ENCODE measurements at regions not wholly inside any gene's neighbourhood (a gene's known extent, or its start where the extent isn't known, plus 50 kb on each side); places are given as distances from the start of the nearest gene placed in this dataset.

- H3K9me3 ChIP-seq = no peaks in the 10 kb centered on the region
- CTCF ChIA-PET = interaction anchor here (0.6 to 4.0 kb wide), 11 partner anchors 10 to 810 kb away, joined by 3 to 20 read pairs (median 6); no protein-coding TSS in a partner anchor
- 57% methylated on average over 9 of the region's 9 CpGs for WGBS (ENCODE audit: missing lambda C conversion rate)
- TF ChIP-seq SMC3 (IDR thresholded peaks at IDR 0.05) (no peak), E2F6 (IDR thresholded peaks at IDR 0.05; ENCODE audit: borderline replicate concordance, low read depth) (no peak), TP53 (CRISPR knock-in tag; IDR thresholded peaks at IDR 0.05) (no peak), CBX2 (IDR thresholded peaks at IDR 0.05; ENCODE audit: borderline replicate concordance, low read depth) (no peak), TFCP2L1 (CRISPR knock-in tag; IDR thresholded peaks at IDR 0.05) (no peak), ZC3H11A (IDR thresholded peaks at IDR 0.05) (no peak), ESRRA (IDR thresholded peaks at IDR 0.05; ENCODE audit: borderline replicate concordance, low read length) (no peak), FOXS1 (CRISPR knock-in tag; IDR thresholded peaks at IDR 0.05) (no peak)
- peak overlapping the region; percentile 56 for H3K4me2 ChIP-seq
- no peak overlapping the region for H3K4me3 ChIP-seq
- H3K4me1 ChIP-seq = peaks cover 18% of the 10 kb centered on the region
- ATAC-seq = peak in 1 of 2 experiments; percentile 42; a peak in 4 of 6 replicates
- POLR2A ChIA-PET = no interaction called here
- no peak for DNase-seq (ENCODE audit: low read depth in 1 of 2, low spot score in 1 of 2)
- no peak overlapping the region for H3K27ac ChIP-seq
- FAIRE-seq = peak; percentile 88
Observed at GRCh38 chrX:10769696-10770619, 149.6 kb upstream of the MID1 start.

GRCh38 chrX:10773318-10773717 lies 152.9 kb upstream of the MID1 start:
- DNase-seq (ENCODE audit: low read depth in 1 of 2, low spot score in 1 of 2) = no peak
- peaks cover 17% of the 10 kb centered on the region for H3K4me1 ChIP-seq
- 74% methylated on average over 3 of the region's 3 CpGs for WGBS (ENCODE audit: missing lambda C conversion rate)
- H3K4me2 ChIP-seq = no peak overlapping the region
- no peak for TF ChIP-seq RARB (CRISPR knock-in tag; IDR thresholded peaks at IDR 0.05)
- TF ChIP-seq KDM1A (IDR thresholded peaks at IDR 0.05; ENCODE audit: low read depth) = no peak
- no peak for TF ChIP-seq BCL3 (IDR thresholded peaks at IDR 0.05)
- TF ChIP-seq HOXB5 (CRISPR knock-in tag; IDR thresholded peaks at IDR 0.05) = no peak
- TF ChIP-seq RFX5 (IDR thresholded peaks at IDR 0.05) = no peak
- TF ChIP-seq POLR2A (IDR thresholded peaks at IDR 0.05; ENCODE audit: low read length) = no peak
- no peak for TF ChIP-seq CEBPB (IDR thresholded peaks at IDR 0.05)
- no peak for TF ChIP-seq HES2 (IDR thresholded peaks at IDR 0.05)
- no peak for TF ChIP-seq MAFK (IDR thresholded peaks at IDR 0.05; ENCODE audit: partially characterized antibody)
- no peak for TF ChIP-seq EP300 (IDR thresholded peaks at IDR 0.05)
- TF ChIP-seq MAZ (IDR thresholded peaks at IDR 0.05; ENCODE audit: borderline replicate concordance, low read depth, low read length) = no peak
- no peak for TF ChIP-seq MAX (IDR thresholded peaks at IDR 0.05)
- TF ChIP-seq RAD21 (conservative IDR thresholded peaks at IDR 0.05 in 1 of 2, IDR thresholded peaks at IDR 0.05 in 1 of 2) = no peak
- no peak for TF ChIP-seq ZC3H11A (IDR thresholded peaks at IDR 0.05)
- no peak for TF ChIP-seq KDM5A (IDR thresholded peaks at IDR 0.05)
- POLR2A ChIA-PET = no interaction called here
- CTCF ChIA-PET = interaction anchor here (1.1 kb wide), 1 partner anchor 585 kb away, joined by 3 read pairs; no protein-coding TSS in a partner anchor
- H3K9me3 ChIP-seq = no peaks in the 10 kb centered on the region
- no peak overlapping the region for H3K27ac ChIP-seq
- peak; percentile 74 for FAIRE-seq
- no peak for ATAC-seq
- no peak overlapping the region for H3K4me3 ChIP-seq
